Chondrocyte (in vitro differentiated cells): ENCODE measurements at regions not wholly inside any gene's neighbourhood (a gene's known extent, or its start where the extent isn't known, plus 50 kb on each side); places are given as distances from the start of the nearest gene placed in this dataset.
A peak's percentile ranks its signal among the peaks of the same experiment; 100 is the strongest.

Source experiments
- DNase-seq: peaks from one replicate; pipeline ENCODE4 v3.0.0; 2021; ENCODE audit warnings: mixed read lengths, low spot score
- H3K27ac Mint-ChIP-seq: one replicate; pipeline ENCODE4 v1.8.0; 2021; ENCODE audit warnings: mild to moderate bottlenecking, moderate library complexity, mixed read lengths; ENCODE audit not compliant: unreplicated experiment
- H3K27me3 Mint-ChIP-seq: 2 replicates; pipeline ENCODE4 v1.8.0; 2021; ENCODE audit warnings: low read depth, mixed read lengths
- H3K36me3 Mint-ChIP-seq: 2 replicates; pipeline ENCODE4 v1.8.0; 2021; ENCODE audit warnings: low read depth, mixed read lengths
- H3K4me1 Mint-ChIP-seq: 2 replicates; pipeline ENCODE4 v1.8.0; 2021; ENCODE audit warnings: low read depth, mild to moderate bottlenecking, mixed read lengths
- H3K4me3 Mint-ChIP-seq: one replicate; pipeline ENCODE4 v1.8.0; 2021; ENCODE audit warnings: mild to moderate bottlenecking, moderate library complexity, mixed read lengths; ENCODE audit not compliant: unreplicated experiment
- H3K9me3 Mint-ChIP-seq: 2 replicates; pipeline ENCODE4 v1.8.0; 2021; ENCODE audit warnings: low read depth, mixed read lengths
- TF ChIP-seq, protein P1 (sequence below): fragments of 200-600 bp; sonication (generic); IDR thresholded peaks from 2 replicates; pipeline ENCODE4 v1.5.0; 2021; ENCODE audit warnings: antibody characterized with exemption, mild to moderate bottlenecking, moderate library complexity

GRCh38 chr11:116182356-116182966 lies 590.3 kb downstream of the BUD13 start:
- Mint-ChIP-seq H3K9me3 (no peaks in the 10 kb centered on the region), H3K36me3 (no peaks in the 10 kb centered on the region), H3K4me3 (no peak overlapping the region), H3K4me1 (peaks cover 22% of the 10 kb centered on the region), H3K27me3 (peaks cover 1% of the 10 kb centered on the region), H3K27ac (no peak overlapping the region)
- TF ChIP-seq, protein P1, sequence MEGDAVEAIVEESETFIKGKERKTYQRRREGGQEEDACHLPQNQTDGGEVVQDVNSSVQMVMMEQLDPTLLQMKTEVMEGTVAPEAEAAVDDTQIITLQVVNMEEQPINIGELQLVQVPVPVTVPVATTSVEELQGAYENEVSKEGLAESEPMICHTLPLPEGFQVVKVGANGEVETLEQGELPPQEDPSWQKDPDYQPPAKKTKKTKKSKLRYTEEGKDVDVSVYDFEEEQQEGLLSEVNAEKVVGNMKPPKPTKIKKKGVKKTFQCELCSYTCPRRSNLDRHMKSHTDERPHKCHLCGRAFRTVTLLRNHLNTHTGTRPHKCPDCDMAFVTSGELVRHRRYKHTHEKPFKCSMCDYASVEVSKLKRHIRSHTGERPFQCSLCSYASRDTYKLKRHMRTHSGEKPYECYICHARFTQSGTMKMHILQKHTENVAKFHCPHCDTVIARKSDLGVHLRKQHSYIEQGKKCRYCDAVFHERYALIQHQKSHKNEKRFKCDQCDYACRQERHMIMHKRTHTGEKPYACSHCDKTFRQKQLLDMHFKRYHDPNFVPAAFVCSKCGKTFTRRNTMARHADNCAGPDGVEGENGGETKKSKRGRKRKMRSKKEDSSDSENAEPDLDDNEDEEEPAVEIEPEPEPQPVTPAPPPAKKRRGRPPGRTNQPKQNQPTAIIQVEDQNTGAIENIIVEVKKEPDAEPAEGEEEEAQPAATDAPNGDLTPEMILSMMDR, result no peak
- DNase-seq, result no peak

DNA sequence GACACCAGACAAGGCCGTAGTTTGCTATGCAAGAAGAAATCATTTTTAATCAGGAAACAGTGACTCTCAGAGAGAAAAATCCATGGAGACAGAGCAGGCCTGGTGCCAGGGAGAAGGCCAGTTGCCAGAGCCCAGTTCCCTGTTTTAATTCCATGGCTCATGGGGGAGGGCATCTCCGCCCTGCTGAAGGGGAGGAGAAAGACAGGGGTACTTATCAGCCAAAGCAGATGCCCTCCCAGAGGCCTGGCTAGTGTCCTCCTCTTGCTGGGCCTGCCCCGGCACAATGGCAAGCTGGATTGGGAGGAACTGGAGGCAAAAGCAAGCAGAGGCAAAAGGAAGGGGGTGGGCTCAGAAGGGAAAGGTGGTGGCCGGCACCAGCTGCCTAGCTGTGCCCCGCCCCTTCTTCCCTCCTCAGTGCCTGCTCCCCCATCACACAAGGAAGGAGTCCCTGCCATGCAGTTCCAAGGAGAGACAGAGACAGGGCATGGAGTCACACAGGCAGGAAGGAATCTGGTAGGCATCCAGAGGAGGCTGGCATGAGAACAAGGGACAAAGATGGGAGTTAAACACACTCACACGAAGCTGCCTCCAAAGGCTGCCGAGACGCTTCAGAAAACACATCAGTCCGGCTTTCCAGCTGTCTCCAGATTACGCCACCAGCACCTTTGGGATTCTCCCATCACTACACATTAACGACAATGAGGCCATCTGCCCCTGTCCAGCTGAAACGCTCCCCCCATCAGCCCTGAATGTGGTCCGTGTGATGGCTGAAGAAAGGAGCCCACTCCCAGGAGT lies 591.8 kb downstream of the BUD13 start:
- Mint-ChIP-seq H3K27ac (peak overlapping the region; percentile 57), H3K9me3 (no peaks in the 10 kb centered on the region)
- DNase-seq, result no peak

GRCh38 chr11:116179401-116179800 lies 593.4 kb downstream of the BUD13 start:
- TF ChIP-seq, protein P1, result no peak
- Mint-ChIP-seq H3K9me3 (no peaks in the 10 kb centered on the region), H3K36me3 (no peaks in the 10 kb centered on the region), H3K27ac (no peak overlapping the region), H3K4me3 (no peak overlapping the region), H3K4me1 (peaks cover 22% of the 10 kb centered on the region), H3K27me3 (peaks cover 13% of the 10 kb centered on the region)
- no peak for DNase-seq

More for the DNA sequence above, 591.8 kb downstream of the BUD13 start:
- Mint-ChIP-seq H3K4me3 (no peak overlapping the region), H3K27me3 (peaks cover 3% of the 10 kb centered on the region), H3K36me3 (no peaks in the 10 kb centered on the region), H3K4me1 (peaks cover 22% of the 10 kb centered on the region)
- TF ChIP-seq, protein P1, result no peak

DNA sequence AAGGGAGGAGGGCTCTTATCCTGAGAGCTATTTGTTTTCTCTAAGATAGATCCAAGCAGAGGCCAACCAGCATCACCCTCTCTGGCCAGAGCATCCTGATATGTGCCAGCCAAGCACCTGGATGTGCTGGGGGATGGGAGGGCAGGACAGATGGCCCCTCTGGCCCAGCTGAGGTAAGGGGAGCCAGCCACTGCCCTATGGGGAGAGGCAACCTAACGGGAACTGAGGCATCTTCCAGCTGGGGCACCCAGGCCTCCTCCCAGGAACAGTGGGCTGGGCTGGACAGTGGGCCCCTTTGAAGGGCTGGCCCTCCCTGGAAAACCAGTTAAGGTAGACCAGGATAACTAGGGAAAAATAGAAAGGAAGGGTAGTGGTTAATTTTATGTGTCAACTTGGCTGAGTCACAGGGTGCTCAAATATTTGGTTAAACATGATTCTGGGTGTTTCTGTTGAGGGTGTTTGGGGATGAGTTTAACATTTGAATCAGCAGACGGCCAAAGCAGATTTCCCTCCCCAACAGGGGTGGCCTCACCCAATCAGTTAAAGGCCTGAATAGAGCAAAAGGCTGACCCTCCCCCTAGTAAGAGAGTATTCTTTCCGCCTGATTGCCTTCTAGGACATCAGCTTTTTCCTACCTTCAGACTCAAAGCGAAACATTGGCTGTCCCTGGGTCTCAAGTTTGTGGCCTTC lies 595.1 kb downstream of the BUD13 start:
- no peak for DNase-seq
- Mint-ChIP-seq H3K4me3 (no peak overlapping the region), H3K27me3 (peaks cover 21% of the 10 kb centered on the region), H3K4me1 (peaks cover 18% of the 10 kb centered on the region), H3K9me3 (no peaks in the 10 kb centered on the region), H3K36me3 (no peaks in the 10 kb centered on the region), H3K27ac (no peak overlapping the region)
- TF ChIP-seq, protein P1, result no peak

DNA sequence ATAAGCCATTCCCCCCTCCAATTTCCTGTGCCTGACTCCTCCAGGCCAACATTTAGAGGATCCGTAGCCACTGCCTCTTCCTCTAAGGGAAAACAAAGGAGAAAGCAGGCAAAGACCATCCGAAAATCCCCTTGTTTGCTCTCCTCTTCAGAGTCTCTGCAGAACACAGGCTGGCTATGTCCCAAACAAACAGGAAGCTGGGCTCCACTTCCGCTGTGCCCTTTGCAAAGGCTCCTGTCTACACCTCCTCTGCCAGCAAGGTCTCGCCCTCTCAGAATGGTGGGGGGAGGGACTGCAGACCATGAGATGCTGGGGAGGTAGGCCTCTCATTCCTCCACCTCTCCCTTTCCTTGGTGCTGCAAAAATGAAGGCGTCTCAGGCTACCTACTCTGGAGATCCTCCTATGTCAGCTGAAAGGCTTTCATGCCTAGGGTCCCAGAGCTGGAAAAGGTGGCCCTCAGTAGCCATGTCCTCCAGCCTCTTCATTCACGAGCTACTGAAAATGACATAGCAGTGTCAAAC lies 596.2 kb downstream of the BUD13 start:
- no peaks in the 10 kb centered on the region for H3K9me3 Mint-ChIP-seq
- H3K27me3 Mint-ChIP-seq, result peaks cover 28% of the 10 kb centered on the region
- peaks cover 18% of the 10 kb centered on the region for H3K4me1 Mint-ChIP-seq
- TF ChIP-seq, protein P1, result no peak
- no peak overlapping the region for H3K27ac Mint-ChIP-seq
- no peak for DNase-seq
- H3K36me3 Mint-ChIP-seq, result no peaks in the 10 kb centered on the region
- no peak overlapping the region for H3K4me3 Mint-ChIP-seq
